Smooth muscle cell (in vitro differentiated cells): ENCODE measurements at regions not wholly inside any gene's neighbourhood (a gene's known extent, or its start where the extent isn't known, plus 50 kb on each side); places are given as distances from the start of the nearest gene placed in this dataset.
A peak's percentile ranks its signal among the peaks of the same experiment; 100 is the strongest.

ENCODE experiments used
- DNase-seq: peaks from one replicate; lab custom pipeline; 2025; ENCODE audit not compliant: unreplicated experiment; lab: John Stamatoyannopoulos, UW
- H2AFZ ChIP-seq: fragments of 200-600 bp; sonication (generic); 2 replicates; pipeline ENCODE4 v1.6.0; 2016; ENCODE audit warnings: antibody characterized with exemption, low read depth, mild to moderate bottlenecking
- H3F3A ChIP-seq: fragments of 200-600 bp; sonication (generic); 2 replicates; pipeline ENCODE4 v1.6.0; 2017; ENCODE audit warnings: antibody characterized with exemption, low read depth
- H3K27ac ChIP-seq: fragments of 200-600 bp; sonication (generic); 2 replicates; pipeline ENCODE4 v1.5.1; 2016; ENCODE audit warnings: low read depth, mild to moderate bottlenecking
- H3K27me3 ChIP-seq: fragments of 200-600 bp; sonication (generic); 2 replicates; pipeline ENCODE4 v1.6.1; 2016; ENCODE audit warnings: low read depth, mild to moderate bottlenecking
- H3K36me3 ChIP-seq: fragments of 200-600 bp; sonication (generic); 2 replicates; pipeline ENCODE4 v1.5.1; 2016; ENCODE audit warnings: low read depth
- H3K4me1 ChIP-seq: fragments of 200-600 bp; sonication (generic); 2 replicates; pipeline ENCODE4 v1.5.1; 2016; ENCODE audit warnings: low read depth
- H3K4me2 ChIP-seq: fragments of 200-600 bp; sonication (generic); 2 replicates; pipeline ENCODE4 v1.6.0; 2016; ENCODE audit warnings: mild to moderate bottlenecking
- H3K4me3 ChIP-seq: fragments of 200-600 bp; sonication (generic); 2 replicates; pipeline ENCODE4 v1.5.1; 2016; ENCODE audit warnings: mild to moderate bottlenecking
- H3K79me2 ChIP-seq: fragments of 200-600 bp; sonication (generic); 2 replicates; pipeline ENCODE4 v1.6.0; 2016; ENCODE audit warnings: low read depth, mild to moderate bottlenecking
- H3K9ac ChIP-seq: fragments of 200-600 bp; sonication (generic); 2 replicates; pipeline ENCODE4 v1.6.0; 2016; ENCODE audit warnings: low read depth
- H3K9me3 ChIP-seq: fragments of 200-600 bp; sonication (generic); replicated peaks from 2 replicates; pipeline ENCODE4 v1.5.1; 2016; ENCODE audit warnings: low read depth
- H4K20me1 ChIP-seq: fragments of 200-600 bp; sonication (generic); 2 replicates; pipeline ENCODE4 v1.6.0; 2016; ENCODE audit warnings: low read depth
- CTCF ChIP-seq: fragments of 200-600 bp; sonication (generic); IDR thresholded peaks from 2 replicates; pipeline ENCODE4 v1.5.1; 2017; ENCODE audit warnings: borderline replicate concordance, mild to moderate bottlenecking, antibody characterized with exemption; ENCODE audit not compliant: insufficient read depth, poor library complexity, severe bottlenecking
- WGBS: methylation state at CpG from one replicate; pipeline ENCODE4 v1.1.7; 2016; ENCODE audit warnings: low lambda C conversion rate; 5-methylcytosine and 5-hydroxymethylcytosine counted together

GRCh38 chr3:191997093-191997492 lies 536.1 kb downstream of the PYDC2 start:
- H3K27ac ChIP-seq = no peak overlapping the region
- peaks cover 17% of the 10 kb centered on the region for H3K4me1 ChIP-seq
- no peak overlapping the region for H2AFZ ChIP-seq
- no peak for TF ChIP-seq CTCF
- H4K20me1 ChIP-seq = no peaks in the 10 kb centered on the region
- no peak overlapping the region for H3K9ac ChIP-seq
- H3K36me3 ChIP-seq = no peaks in the 10 kb centered on the region
- H3K79me2 ChIP-seq = no peaks in the 10 kb centered on the region
- H3K4me2 ChIP-seq = no peak overlapping the region
- no peaks in the 10 kb centered on the region for H3F3A ChIP-seq
- no peak overlapping the region for H3K4me3 ChIP-seq
- H3K27me3 ChIP-seq = no peaks in the 10 kb centered on the region
- no peak for DNase-seq
- H3K9me3 ChIP-seq = no peaks in the 10 kb centered on the region

DNA sequence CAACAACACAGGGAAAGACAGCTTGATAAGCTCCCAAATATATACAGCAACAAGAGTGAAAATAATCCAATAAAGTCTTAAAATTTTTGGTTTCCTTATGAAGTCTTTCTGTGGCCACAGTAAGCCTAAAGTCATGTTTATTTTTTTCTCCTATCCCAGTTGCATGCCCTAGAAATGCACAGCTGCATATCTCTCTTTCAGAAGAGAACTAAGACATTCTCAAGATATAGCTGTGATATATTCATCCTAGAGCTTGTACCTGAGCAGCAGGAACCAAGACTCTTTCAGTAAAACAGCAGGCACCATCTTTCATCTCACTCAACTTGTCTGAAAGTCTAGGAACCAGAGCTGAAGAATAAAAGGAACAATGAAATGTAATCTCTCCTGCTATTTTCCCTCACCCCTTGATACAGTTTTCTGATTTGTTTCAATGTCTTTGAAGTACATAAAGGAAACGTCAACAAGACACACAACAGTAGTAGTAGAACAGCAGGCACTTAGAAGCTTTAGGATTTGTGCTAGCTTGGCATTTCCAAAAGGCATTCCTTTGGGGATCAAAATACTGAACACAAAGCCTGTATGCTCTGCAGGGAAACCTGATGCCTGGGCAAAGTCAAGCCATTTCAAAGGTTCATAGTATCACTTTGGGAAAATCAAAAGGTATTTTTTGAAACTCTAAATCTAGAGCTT lies 536.8 kb downstream of the PYDC2 start:
- 57% methylated on average over 1 of the region's 1 CpG for WGBS

DNA sequence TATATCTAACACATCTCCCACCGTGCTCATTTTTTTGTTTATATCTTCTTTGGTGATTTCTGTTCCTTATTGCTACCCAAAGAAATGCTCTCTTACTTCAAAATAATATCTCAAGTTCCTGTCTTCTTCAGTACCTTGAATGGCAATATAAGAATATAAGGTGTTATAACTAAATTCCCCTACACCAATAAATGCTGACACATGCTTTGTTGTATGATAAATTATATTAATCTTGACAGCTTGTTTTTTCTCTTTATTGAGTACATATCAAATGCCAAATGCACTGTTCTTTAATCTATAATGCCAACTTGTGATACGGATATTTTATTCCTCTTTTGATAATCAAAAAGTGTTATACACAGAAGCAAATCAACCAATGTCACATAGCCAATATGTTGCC lies 540.3 kb downstream of the PYDC2 start:
- H2AFZ ChIP-seq = no peak overlapping the region
- H3K4me3 ChIP-seq = no peak overlapping the region
- H3K36me3 ChIP-seq = no peaks in the 10 kb centered on the region
- no peaks in the 10 kb centered on the region for H3K79me2 ChIP-seq
- no peaks in the 10 kb centered on the region for H3K9me3 ChIP-seq
- no peaks in the 10 kb centered on the region for H4K20me1 ChIP-seq
- H3K27me3 ChIP-seq = no peaks in the 10 kb centered on the region
- TF ChIP-seq CTCF = no peak
- DNase-seq = no peak
- H3K4me1 ChIP-seq = peaks cover 17% of the 10 kb centered on the region
- no peak overlapping the region for H3K9ac ChIP-seq
- 46% methylated on average over 2 of the region's 2 CpGs for WGBS
- no peak overlapping the region for H3K27ac ChIP-seq
- H3K4me2 ChIP-seq = no peak overlapping the region
- H3F3A ChIP-seq = no peaks in the 10 kb centered on the region

More for the DNA sequence above, 536.8 kb downstream of the PYDC2 start:
- H3F3A ChIP-seq = no peaks in the 10 kb centered on the region
- no peaks in the 10 kb centered on the region for H4K20me1 ChIP-seq
- H2AFZ ChIP-seq = no peak overlapping the region
- no peak for TF ChIP-seq CTCF
- H3K4me2 ChIP-seq = no peak overlapping the region
- no peaks in the 10 kb centered on the region for H3K27me3 ChIP-seq
- no peaks in the 10 kb centered on the region for H3K79me2 ChIP-seq
- no peak overlapping the region for H3K9ac ChIP-seq
- H3K27ac ChIP-seq = no peak overlapping the region
- no peaks in the 10 kb centered on the region for H3K36me3 ChIP-seq
- no peaks in the 10 kb centered on the region for H3K9me3 ChIP-seq
- H3K4me3 ChIP-seq = no peak overlapping the region
- no peak for DNase-seq
- H3K4me1 ChIP-seq = peaks cover 17% of the 10 kb centered on the region

GRCh38 chr3:192005989-192006388 lies 545.0 kb downstream of the PYDC2 start:
- no peaks in the 10 kb centered on the region for H3K9me3 ChIP-seq
- no peaks in the 10 kb centered on the region for H3K27me3 ChIP-seq
- no peak for DNase-seq
- H2AFZ ChIP-seq = peak overlapping the region; percentile 29
- H3K4me2 ChIP-seq = no peak overlapping the region
- H3F3A ChIP-seq = no peaks in the 10 kb centered on the region
- no peaks in the 10 kb centered on the region for H3K36me3 ChIP-seq
- TF ChIP-seq CTCF = no peak
- no peak overlapping the region for H3K27ac ChIP-seq
- no peak overlapping the region for H3K4me3 ChIP-seq
- H3K79me2 ChIP-seq = no peaks in the 10 kb centered on the region
- H4K20me1 ChIP-seq = no peaks in the 10 kb centered on the region
- no peaks in the 10 kb centered on the region for H3K4me1 ChIP-seq
- no peak overlapping the region for H3K9ac ChIP-seq
- WGBS = 21% methylated on average over 1 of the region's 1 CpG
